Gastroesophageal sphincter (tissue), 4 donors: ENCODE measurements at regions not wholly inside any gene's neighbourhood (a gene's known extent, or its start where the extent isn't known, plus 50 kb on each side); places are given as distances from the start of the nearest gene placed in this dataset.

Source experiments
- ATAC-seq: fragments of 150-250 bp; one replicate; pipeline ENCODE4 v1.9.1; 2016; ENCODE audit warnings: mild to moderate bottlenecking, moderate library complexity
- H3K27ac ChIP-seq, 4 donors: fragments of 200-600 bp; sonication (generic) in 3 of 4; 1 replicate in 3 of 4; 2 replicates in 1 of 4; pipeline ENCODE4 v1.5.1; 2016 to 2019
- H3K27me3 ChIP-seq: fragments of 200-600 bp; sonication (generic); one replicate; pipeline ENCODE4 v1.5.1; 2019
- H3K36me3 ChIP-seq, 2 donors: fragments of 200-600 bp; sonication (generic); one replicate each; pipeline ENCODE4 v1.5.1; 2019; ENCODE audit warnings: control low read depth in 1 of 2
- H3K4me1 ChIP-seq, 3 donors: fragments of 200-600 bp; sonication (generic); 1 replicate in 2 of 3; 2 replicates in 1 of 3; pipeline ENCODE4 v1.5.1; 2016 to 2019; ENCODE audit warnings: control low read depth in 2 of 3
- H3K4me3 ChIP-seq, 2 donors: fragments of 200-600 bp; sonication (generic); one replicate each; pipeline ENCODE4 v1.5.1; 2019; ENCODE audit warnings: mild to moderate bottlenecking in 1 of 2, moderate library complexity in 1 of 2
- H3K9me3 ChIP-seq, 3 donors: fragments of 200-600 bp; sonication (generic); one replicate each; pipeline ENCODE4 v1.5.1; 2017 to 2019; ENCODE audit warnings: control low read depth in 2 of 3
- CTCF ChIP-seq, 4 experiments: fragments of 200-600 bp in 2 of 4; fragments of 450-650 bp in 2 of 4; sonication (generic) in 1 of 4; IDR thresholded peaks; one replicate each; pipeline ENCODE4 v1.5.1; 2017 to 2019; ENCODE audit warnings: antibody characterized with exemption in 4 of 4, mild to moderate bottlenecking in 2 of 4, moderate library complexity in 2 of 4
- EP300 ChIP-seq: sonication (generic); formaldehyde crosslinking; IDR thresholded peaks from one replicate; pipeline ENCODE4 v1.6.1; 2017; ENCODE audit warnings: antibody characterized with exemption, mild to moderate bottlenecking
- POLR2A ChIP-seq, 2 donors: fragments of 450-650 bp; IDR thresholded peaks; one replicate each; pipeline ENCODE4 v1.6.1; 2017; ENCODE audit warnings: antibody characterized with exemption in 2 of 2, mild to moderate bottlenecking in 2 of 2, moderate library complexity in 1 of 2
- POLR2AphosphoS5 ChIP-seq: sonication (generic); formaldehyde crosslinking; IDR thresholded peaks from one replicate; pipeline ENCODE4 v1.6.1; 2017; ENCODE audit warnings: antibody characterized with exemption
- WGBS, 2 donors: methylation state at CpG; one replicate each; pipeline ENCODE4 v1.1.5; 2018; ENCODE audit warnings: low coverage in 1 of 2; 5-methylcytosine and 5-hydroxymethylcytosine counted together

GRCh38 chr18:51757255-51757924, 559.9 kb upstream of the MEX3C start:
- WGBS, 2 donors: 54 to 85% methylated on average over 5 of the region's 5 CpGs
- no peaks in the 10 kb centered on the region for H3K4me1 ChIP-seq
- no peaks in the 10 kb centered on the region for H3K36me3 ChIP-seq
- no peak overlapping the region for H3K4me3 ChIP-seq
- no peak for TF ChIP-seq POLR2A (IDR thresholded peaks at IDR 0.05)
- no peak for TF ChIP-seq EP300
- no peak for TF ChIP-seq CTCF (IDR thresholded peaks at IDR 0.05)
- no peak for TF ChIP-seq POLR2AphosphoS5
- ATAC-seq: no peak
- H3K27me3 ChIP-seq: no peaks in the 10 kb centered on the region
- H3K9me3 ChIP-seq: no peaks in the 10 kb centered on the region
- H3K27ac ChIP-seq: no peak overlapping the region

GRCh38 chr18:51762373-51762772, 564.9 kb upstream of the MEX3C start:
- H3K9me3 ChIP-seq: no peaks in the 10 kb centered on the region
- no peak overlapping the region for H3K4me3 ChIP-seq
- no peak overlapping the region for H3K27ac ChIP-seq
- no peaks in the 10 kb centered on the region for H3K4me1 ChIP-seq
- H3K36me3 ChIP-seq: no peaks in the 10 kb centered on the region
- peaks cover 8% of the 10 kb centered on the region for H3K27me3 ChIP-seq
- 43 to 61% methylated on average over 1 of the region's 1 CpG for WGBS, 2 donors
- ATAC-seq: no peak
- TF ChIP-seq POLR2AphosphoS5 (no peak), CTCF (IDR thresholded peaks at IDR 0.05) (no peak)

- TF ChIP-seq CTCF (IDR thresholded peaks at IDR 0.05): no peak
- TF ChIP-seq POLR2A (IDR thresholded peaks at IDR 0.05): no peak
- TF ChIP-seq POLR2AphosphoS5: no peak
- H3K4me3 ChIP-seq: no peak overlapping the region
- H3K27ac ChIP-seq: no peak overlapping the region
- H3K4me1 ChIP-seq: no peaks in the 10 kb centered on the region
- no peaks in the 10 kb centered on the region for H3K36me3 ChIP-seq
- 63 to 100% methylated on average over 1 to 3 of the region's 3 CpGs for WGBS, 2 donors
- no peak for ATAC-seq
- H3K9me3 ChIP-seq: no peaks in the 10 kb centered on the region
- H3K27me3 ChIP-seq: peaks cover 8% of the 10 kb centered on the region
These were observed 568.3 kb upstream of the MEX3C start for GRCh38 chr18:51765606-51766360.

- no peaks in the 10 kb centered on the region for H3K4me1 ChIP-seq
- H3K36me3 ChIP-seq: no peaks in the 10 kb centered on the region
- H3K27me3 ChIP-seq: peaks cover 8% of the 10 kb centered on the region
- H3K4me3 ChIP-seq: no peak overlapping the region
- ATAC-seq: no peak
- no peaks in the 10 kb centered on the region for H3K9me3 ChIP-seq
- no peak for TF ChIP-seq EP300
- TF ChIP-seq POLR2A (IDR thresholded peaks at IDR 0.05): no peak
- no peak for TF ChIP-seq CTCF (IDR thresholded peaks at IDR 0.05)
- no peak for TF ChIP-seq POLR2AphosphoS5
- no peak overlapping the region for H3K27ac ChIP-seq
- 70 to 73% methylated on average over 1 of the region's 1 CpG for WGBS, 2 donors
These were observed 569.8 kb upstream of the MEX3C start for GRCh38 chr18:51767293-51767692.

- ATAC-seq: no peak
- 44 to 61% methylated on average over 2 to 4 of the region's 4 CpGs for WGBS, 2 donors
- no peaks in the 10 kb centered on the region for H3K9me3 ChIP-seq
- TF ChIP-seq POLR2AphosphoS5: no peak
- no peak for TF ChIP-seq CTCF (IDR thresholded peaks at IDR 0.05)
- no peak for TF ChIP-seq POLR2A (IDR thresholded peaks at IDR 0.05)
- TF ChIP-seq EP300: no peak
- H3K36me3 ChIP-seq: no peaks in the 10 kb centered on the region
- H3K27me3 ChIP-seq: no peaks in the 10 kb centered on the region
- no peak overlapping the region for H3K4me3 ChIP-seq
- no peak overlapping the region for H3K27ac ChIP-seq
- H3K4me1 ChIP-seq: no peaks in the 10 kb centered on the region
These were observed 561.9 kb upstream of the DCC start for GRCh38 chr18:51778115-51778514.
